Loucy (cell line): ENCODE measurements at regions not wholly inside any gene's neighbourhood (a gene's known extent, or its start where the extent isn't known, plus 50 kb on each side); places are given as distances from the start of the nearest gene placed in this dataset.

ENCODE experiments used
- EZH2phosphoT487 ChIP-seq: fragments of 200-600 bp; IDR thresholded peaks from 2 replicates; pipeline ENCODE4 v1.6.1; 2018; ENCODE audit warnings: antibody characterized with exemption, mild to moderate bottlenecking, moderate library complexity, borderline replicate concordance
- TF ChIP-seq, protein P1 (sequence below): fragments of 200-600 bp; sonication (generic); conservative IDR thresholded peaks from 2 replicates; pipeline ENCODE4 v1.5.1; 2014; ENCODE audit warnings: mild to moderate bottlenecking, antibody characterized with exemption, low read length

GRCh38 chr1:38505944-38506343, 353.6 kb downstream of the RRAGC start:
- TF ChIP-seq, protein P1, sequence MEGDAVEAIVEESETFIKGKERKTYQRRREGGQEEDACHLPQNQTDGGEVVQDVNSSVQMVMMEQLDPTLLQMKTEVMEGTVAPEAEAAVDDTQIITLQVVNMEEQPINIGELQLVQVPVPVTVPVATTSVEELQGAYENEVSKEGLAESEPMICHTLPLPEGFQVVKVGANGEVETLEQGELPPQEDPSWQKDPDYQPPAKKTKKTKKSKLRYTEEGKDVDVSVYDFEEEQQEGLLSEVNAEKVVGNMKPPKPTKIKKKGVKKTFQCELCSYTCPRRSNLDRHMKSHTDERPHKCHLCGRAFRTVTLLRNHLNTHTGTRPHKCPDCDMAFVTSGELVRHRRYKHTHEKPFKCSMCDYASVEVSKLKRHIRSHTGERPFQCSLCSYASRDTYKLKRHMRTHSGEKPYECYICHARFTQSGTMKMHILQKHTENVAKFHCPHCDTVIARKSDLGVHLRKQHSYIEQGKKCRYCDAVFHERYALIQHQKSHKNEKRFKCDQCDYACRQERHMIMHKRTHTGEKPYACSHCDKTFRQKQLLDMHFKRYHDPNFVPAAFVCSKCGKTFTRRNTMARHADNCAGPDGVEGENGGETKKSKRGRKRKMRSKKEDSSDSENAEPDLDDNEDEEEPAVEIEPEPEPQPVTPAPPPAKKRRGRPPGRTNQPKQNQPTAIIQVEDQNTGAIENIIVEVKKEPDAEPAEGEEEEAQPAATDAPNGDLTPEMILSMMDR, result no peak
- TF ChIP-seq EZH2phosphoT487, result no peak
